HEK293 (cell line): ENCODE measurements at regions not wholly inside any gene's neighbourhood (a gene's known extent, or its start where the extent isn't known, plus 50 kb on each side); places are given as distances from the start of the nearest gene placed in this dataset.

Experiments used
- CTCF ChIA-PET: fragments of 350-600 bp; formaldehyde crosslinking; extraction: SDS; loops from one replicate; lab custom pipeline; 2021; ENCODE audit warnings: antibody characterized with exemption; lab: Yijun Ruan, JAX
- POLR2A ChIA-PET: fragments of 300-600 bp; formaldehyde crosslinking; extraction: SDS; loops from one replicate; lab custom pipeline; 2020; ENCODE audit warnings: antibody characterized with exemption, inconsistent platforms; lab: Yijun Ruan, JAX
- H3K27ac ChIP-seq: fragments of 200-500 bp; sonication (Bioruptor generic); 2 replicates; pipeline ENCODE4 v1.5.1; 2014; ENCODE audit warnings: low read depth, low read length, control low read depth, inconsistent platforms; ENCODE audit errors: extremely low read depth
- H3K36me3 ChIP-seq, 2 experiments: fragments of 200-500 bp in 1 of 2; sonication (Bioruptor generic) in 1 of 2; 1 replicate in 1 of 2; 2 replicates in 1 of 2; pipeline ENCODE4 v1.5.1; 2014 to 2017; ENCODE audit warnings: inconsistent platforms in 2 of 2, low read length in 2 of 2; ENCODE audit not compliant: control insufficient read depth in 2 of 2, insufficient read depth in 1 of 2
- H3K4me1 ChIP-seq: fragments of 200-500 bp; sonication (Bioruptor generic); 2 replicates; pipeline ENCODE4 v1.5.1; 2014; ENCODE audit warnings: mild to moderate bottlenecking, low read length, inconsistent platforms; ENCODE audit not compliant: control insufficient read depth, insufficient read depth
- H3K4me3 ChIP-seq: 2 replicates; pipeline ENCODE4 v1.5.1; 2011; ENCODE audit warnings: low read depth, mild to moderate bottlenecking, control low read depth, low read length, moderate library complexity
- H3K9me3 ChIP-seq: fragments of 200-500 bp; sonication (Bioruptor generic); 2 replicates; pipeline ENCODE4 v1.5.1; 2014; ENCODE audit warnings: low read depth, low read length, inconsistent platforms; ENCODE audit not compliant: control insufficient read depth, insufficient read depth
- CTCF ChIP-seq: fragments of 450-650 bp; formaldehyde crosslinking; IDR thresholded peaks from 2 replicates; pipeline ENCODE4 v1.5.1; 2016; ENCODE audit warnings: missing biosample characterization, missing genetic modification characterization
- EGR2 ChIP-seq: fragments of 450-650 bp; formaldehyde crosslinking; IDR thresholded peaks from 2 replicates; pipeline ENCODE4 v1.5.1; 2016; ENCODE audit warnings: low read depth, missing biosample characterization, missing genetic modification characterization
- ELK4 ChIP-seq: IDR thresholded peaks from 2 replicates; pipeline ENCODE4 v1.6.1; 2011; ENCODE audit warnings: mild to moderate bottlenecking, low read depth, low read length, borderline replicate concordance
- OSR2 ChIP-seq: fragments of 450-650 bp; formaldehyde crosslinking; IDR thresholded peaks from 2 replicates; pipeline ENCODE4 v1.5.1; 2016; ENCODE audit warnings: missing biosample characterization, missing genetic modification characterization
- WT1 ChIP-seq: fragments of 450-650 bp; formaldehyde crosslinking; IDR thresholded peaks from 2 replicates; pipeline ENCODE4 v1.5.1; 2016; ENCODE audit warnings: missing biosample characterization, missing genetic modification characterization
- ZBTB8A ChIP-seq: fragments of 450-650 bp; formaldehyde crosslinking; IDR thresholded peaks from 2 replicates; pipeline ENCODE4 v1.5.1; 2016; ENCODE audit warnings: missing biosample characterization, missing genetic modification characterization
- ZFP3 ChIP-seq: fragments of 450-650 bp; formaldehyde crosslinking; IDR thresholded peaks from 2 replicates; pipeline ENCODE4 v1.5.1; 2016; ENCODE audit warnings: low read depth, missing biosample characterization, missing genetic modification characterization
- ZFP37 ChIP-seq: fragments of 450-650 bp; formaldehyde crosslinking; IDR thresholded peaks from 2 replicates; pipeline ENCODE4 v1.5.1; 2016; ENCODE audit warnings: missing biosample characterization, missing genetic modification characterization
- ZIC2 ChIP-seq: fragments of 450-650 bp; formaldehyde crosslinking; IDR thresholded peaks from 2 replicates; pipeline ENCODE4 v1.5.1; 2016; ENCODE audit warnings: missing biosample characterization, missing genetic modification characterization
- ZNF10 ChIP-seq: fragments of 450-650 bp; formaldehyde crosslinking; IDR thresholded peaks from 2 replicates; pipeline ENCODE4 v1.5.1; 2017; ENCODE audit warnings: missing biosample characterization, missing genetic modification characterization
- ZNF138 ChIP-seq: fragments of 450-650 bp; formaldehyde crosslinking; IDR thresholded peaks from 2 replicates; pipeline ENCODE4 v1.5.1; 2016; ENCODE audit warnings: missing biosample characterization, missing genetic modification characterization, borderline replicate concordance
- ZNF175 ChIP-seq: fragments of 450-650 bp; formaldehyde crosslinking; IDR thresholded peaks from 2 replicates; pipeline ENCODE4 v1.5.1; 2016; ENCODE audit warnings: missing biosample characterization, missing genetic modification characterization
- ZNF2 ChIP-seq: fragments of 450-650 bp; formaldehyde crosslinking; IDR thresholded peaks from 2 replicates; pipeline ENCODE4 v1.5.1; 2016; ENCODE audit warnings: missing biosample characterization, missing genetic modification characterization
- ZNF266 ChIP-seq: fragments of 450-650 bp; formaldehyde crosslinking; IDR thresholded peaks from 2 replicates; pipeline ENCODE4 v1.5.1; 2016; ENCODE audit warnings: missing biosample characterization, missing genetic modification characterization, low read depth
- ZNF501 ChIP-seq: fragments of 450-650 bp; formaldehyde crosslinking; IDR thresholded peaks from 2 replicates; pipeline ENCODE4 v1.5.1; 2016; ENCODE audit warnings: missing biosample characterization, missing genetic modification characterization
- ZNF560 ChIP-seq: fragments of 450-650 bp; formaldehyde crosslinking; IDR thresholded peaks from 2 replicates; pipeline ENCODE4 v1.5.1; 2017; ENCODE audit warnings: missing biosample characterization, missing genetic modification characterization, borderline replicate concordance
- ZNF600 ChIP-seq: fragments of 450-650 bp; formaldehyde crosslinking; IDR thresholded peaks from 2 replicates; pipeline ENCODE4 v1.5.1; 2016; ENCODE audit warnings: missing biosample characterization, missing genetic modification characterization
- ZNF654 ChIP-seq: fragments of 450-650 bp; formaldehyde crosslinking; IDR thresholded peaks from 2 replicates; pipeline ENCODE4 v1.5.1; 2016; ENCODE audit warnings: low read depth, missing biosample characterization, missing genetic modification characterization
- ZNF768 ChIP-seq: fragments of 450-650 bp; formaldehyde crosslinking; IDR thresholded peaks from 2 replicates; pipeline ENCODE4 v1.5.1; 2018; ENCODE audit warnings: missing biosample characterization, mild to moderate bottlenecking, missing genetic modification characterization
- ZNF791 ChIP-seq: fragments of 450-650 bp; formaldehyde crosslinking; IDR thresholded peaks from 2 replicates; pipeline ENCODE4 v1.5.1; 2016; ENCODE audit warnings: missing biosample characterization, missing genetic modification characterization
- ZNF792 ChIP-seq: fragments of 450-650 bp; formaldehyde crosslinking; IDR thresholded peaks from 2 replicates; pipeline ENCODE4 v1.5.1; 2016; ENCODE audit warnings: missing biosample characterization, missing genetic modification characterization
- ZSCAN23 ChIP-seq: fragments of 450-650 bp; formaldehyde crosslinking; IDR thresholded peaks from 2 replicates; pipeline ENCODE4 v1.5.1; 2016; ENCODE audit warnings: missing biosample characterization, missing genetic modification characterization
- TF ChIP-seq, protein P1 (sequence below): fragments of 450-650 bp; formaldehyde crosslinking; IDR thresholded peaks from 2 replicates; pipeline ENCODE4 v1.5.1; 2016; ENCODE audit warnings: missing biosample characterization, missing genetic modification characterization

- H3K27ac ChIP-seq: no peak overlapping the region
- H3K36me3 ChIP-seq: no peaks in the 10 kb centered on the region
- H3K9me3 ChIP-seq: no peaks in the 10 kb centered on the region
- no peaks in the 10 kb centered on the region for H3K4me1 ChIP-seq
- TF ChIP-seq WT1 (tag by site-specific recombination) (no peak), ZNF501 (no peak), ZNF2 (tag by site-specific recombination) (no peak), ZBTB8A (tag by site-specific recombination) (no peak), ZNF792 (tag by site-specific recombination) (no peak), ZNF560 (tag by site-specific recombination) (no peak), ELK4 (no peak)
- TF ChIP-seq, protein P1, sequence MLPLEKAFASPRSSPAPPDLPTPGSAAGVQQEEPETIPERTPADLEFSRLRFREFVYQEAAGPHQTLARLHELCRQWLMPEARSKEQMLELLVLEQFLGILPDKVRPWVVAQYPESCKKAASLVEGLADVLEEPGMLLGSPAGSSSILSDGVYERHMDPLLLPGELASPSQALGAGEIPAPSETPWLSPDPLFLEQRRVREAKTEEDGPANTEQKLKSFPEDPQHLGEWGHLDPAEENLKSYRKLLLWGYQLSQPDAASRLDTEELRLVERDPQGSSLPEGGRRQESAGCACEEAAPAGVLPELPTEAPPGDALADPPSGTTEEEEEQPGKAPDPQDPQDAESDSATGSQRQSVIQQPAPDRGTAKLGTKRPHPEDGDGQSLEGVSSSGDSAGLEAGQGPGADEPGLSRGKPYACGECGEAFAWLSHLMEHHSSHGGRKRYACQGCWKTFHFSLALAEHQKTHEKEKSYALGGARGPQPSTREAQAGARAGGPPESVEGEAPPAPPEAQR (tag by site-specific recombination): no peak
- ChIA-PET CTCF (no interaction called here), POLR2A (no interaction called here)
- no peak overlapping the region for H3K4me3 ChIP-seq
Measured at GRCh38 chr16:63883091-63883490, 1238.8 kb downstream of the CDH11 start.

DNA sequence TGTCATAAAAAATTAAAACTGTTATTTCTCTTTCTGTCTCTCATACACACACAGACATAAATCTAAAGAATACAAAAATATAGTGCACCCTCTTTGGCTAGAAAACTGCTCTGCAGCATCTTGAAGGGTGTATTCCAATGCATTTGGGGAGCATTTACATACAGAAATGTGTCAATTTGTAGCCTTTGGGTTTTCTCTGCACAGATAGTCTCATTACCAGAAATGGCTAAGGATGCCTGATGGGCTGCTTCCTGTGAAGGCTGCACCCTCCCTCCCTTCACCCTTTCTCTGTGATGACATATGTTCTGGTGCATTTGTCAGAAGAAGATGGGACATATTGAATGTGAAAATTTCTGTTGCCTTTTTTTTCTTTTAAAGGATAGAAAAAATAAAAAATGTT, 1239.3 kb downstream of the CDH11 start:
- Histone ChIP-seq H3K4me1 (no peaks in the 10 kb centered on the region), H3K36me3 (no peaks in the 10 kb centered on the region), H3K27ac (no peak overlapping the region)
- CTCF ChIA-PET: no interaction called here
- TF ChIP-seq ZNF138 (tag by site-specific recombination) (no peak), ZNF768 (tag by site-specific recombination) (no peak), ZNF266 (tag by site-specific recombination) (no peak), ZIC2 (tag by site-specific recombination) (no peak), ZFP3 (no peak), ZNF654 (tag by site-specific recombination) (no peak), ZSCAN23 (tag by site-specific recombination) (no peak), ZNF175 (tag by site-specific recombination) (no peak), ZFP37 (no peak), ZNF501 (no peak), CTCF (no peak), ZNF600 (no peak), ZNF10 (tag by site-specific recombination) (no peak), OSR2 (tag by site-specific recombination) (no peak), EGR2 (tag by site-specific recombination) (no peak), ZNF791 (no peak)
- TF ChIP-seq, all 188 proteins: peak for 0
- Histone ChIP-seq H3K4me3 (no peak overlapping the region), H3K9me3 (no peaks in the 10 kb centered on the region)
- POLR2A ChIA-PET: no interaction called here
